ENCODE measurements at regions not wholly inside any gene's neighbourhood (a gene's known extent, or its start where the extent isn't known, plus 50 kb on each side); places are given as distances from the start of the nearest gene placed in this dataset.

DNA sequence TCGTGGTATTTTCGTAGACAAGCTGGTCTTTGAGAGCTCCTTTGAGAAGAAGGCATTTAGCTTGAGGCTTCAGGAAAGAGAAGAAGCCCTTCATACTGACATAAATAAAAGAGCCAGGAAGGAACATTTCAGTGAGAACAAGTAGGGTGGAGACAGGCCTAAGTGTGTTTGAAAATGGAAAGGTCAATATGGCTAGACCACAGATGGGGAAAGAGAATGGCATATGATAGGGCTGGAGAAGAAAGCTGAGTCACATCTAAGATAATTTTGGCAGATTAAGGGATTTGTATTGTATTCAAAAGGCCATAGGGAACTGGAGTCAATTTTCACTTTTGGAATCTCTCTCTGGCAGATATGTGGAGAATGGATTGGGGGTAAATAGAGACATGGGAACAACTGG is 374.9 kb downstream of the TMEM38B start:
- TF ChIP-seq, protein P1, sequence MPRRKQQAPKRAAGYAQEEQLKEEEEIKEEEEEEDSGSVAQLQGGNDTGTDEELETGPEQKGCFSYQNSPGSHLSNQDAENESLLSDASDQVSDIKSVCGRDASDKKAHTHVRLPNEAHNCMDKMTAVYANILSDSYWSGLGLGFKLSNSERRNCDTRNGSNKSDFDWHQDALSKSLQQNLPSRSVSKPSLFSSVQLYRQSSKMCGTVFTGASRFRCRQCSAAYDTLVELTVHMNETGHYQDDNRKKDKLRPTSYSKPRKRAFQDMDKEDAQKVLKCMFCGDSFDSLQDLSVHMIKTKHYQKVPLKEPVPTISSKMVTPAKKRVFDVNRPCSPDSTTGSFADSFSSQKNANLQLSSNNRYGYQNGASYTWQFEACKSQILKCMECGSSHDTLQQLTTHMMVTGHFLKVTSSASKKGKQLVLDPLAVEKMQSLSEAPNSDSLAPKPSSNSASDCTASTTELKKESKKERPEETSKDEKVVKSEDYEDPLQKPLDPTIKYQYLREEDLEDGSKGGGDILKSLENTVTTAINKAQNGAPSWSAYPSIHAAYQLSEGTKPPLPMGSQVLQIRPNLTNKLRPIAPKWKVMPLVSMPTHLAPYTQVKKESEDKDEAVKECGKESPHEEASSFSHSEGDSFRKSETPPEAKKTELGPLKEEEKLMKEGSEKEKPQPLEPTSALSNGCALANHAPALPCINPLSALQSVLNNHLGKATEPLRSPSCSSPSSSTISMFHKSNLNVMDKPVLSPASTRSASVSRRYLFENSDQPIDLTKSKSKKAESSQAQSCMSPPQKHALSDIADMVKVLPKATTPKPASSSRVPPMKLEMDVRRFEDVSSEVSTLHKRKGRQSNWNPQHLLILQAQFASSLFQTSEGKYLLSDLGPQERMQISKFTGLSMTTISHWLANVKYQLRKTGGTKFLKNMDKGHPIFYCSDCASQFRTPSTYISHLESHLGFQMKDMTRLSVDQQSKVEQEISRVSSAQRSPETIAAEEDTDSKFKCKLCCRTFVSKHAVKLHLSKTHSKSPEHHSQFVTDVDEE (CRISPR knock-in tag; IDR thresholded peaks at IDR 0.05): no peak
- TF ChIP-seq ZC3H10 (CRISPR knock-in tag; IDR thresholded peaks at IDR 0.05) (no peak), ESRRG (CRISPR knock-in tag; IDR thresholded peaks at IDR 0.05) (no peak)
- TF ChIP-seq, protein P2, sequence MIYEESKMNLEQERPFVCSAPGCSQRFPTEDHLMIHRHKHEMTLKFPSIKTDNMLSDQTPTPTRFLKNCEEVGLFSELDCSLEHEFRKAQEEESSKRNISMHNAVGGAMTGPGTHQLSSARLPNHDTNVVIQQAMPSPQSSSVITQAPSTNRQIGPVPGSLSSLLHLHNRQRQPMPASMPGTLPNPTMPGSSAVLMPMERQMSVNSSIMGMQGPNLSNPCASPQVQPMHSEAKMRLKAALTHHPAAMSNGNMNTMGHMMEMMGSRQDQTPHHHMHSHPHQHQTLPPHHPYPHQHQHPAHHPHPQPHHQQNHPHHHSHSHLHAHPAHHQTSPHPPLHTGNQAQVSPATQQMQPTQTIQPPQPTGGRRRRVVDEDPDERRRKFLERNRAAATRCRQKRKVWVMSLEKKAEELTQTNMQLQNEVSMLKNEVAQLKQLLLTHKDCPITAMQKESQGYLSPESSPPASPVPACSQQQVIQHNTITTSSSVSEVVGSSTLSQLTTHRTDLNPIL (CRISPR knock-in tag; IDR thresholded peaks at IDR 0.05; ENCODE audit: low read depth): no peak
